Subcutaneous abdominal adipose tissue (tissue), 5 donors: ENCODE measurements at regions not wholly inside any gene's neighbourhood (a gene's known extent, or its start where the extent isn't known, plus 50 kb on each side); places are given as distances from the start of the nearest gene placed in this dataset.
"Not testable (repeated sequence)": the region's sequence is repeated elsewhere in the genome, so short reads cannot be mapped to it uniquely, and the experiment has no call there.

ENCODE experiments used
- H3K27ac ChIP-seq: one replicate; pipeline ENCODE4 v1.7.0; 2013; ENCODE audit warnings: low read depth, mild to moderate bottlenecking, inconsistent platforms, low read length, moderate library complexity
- H3K27me3 ChIP-seq, 5 donors: one replicate each; pipeline ENCODE4 v1.7.0; 2013; ENCODE audit warnings: low read length in 5 of 5, inconsistent platforms in 1 of 5; ENCODE audit not compliant: control insufficient read depth in 5 of 5, insufficient read depth in 4 of 5
- H3K36me3 ChIP-seq, 5 donors: one replicate each; pipeline ENCODE4 v1.7.0; 2013; ENCODE audit warnings: low read length in 5 of 5; ENCODE audit not compliant: control insufficient read depth in 5 of 5, insufficient read depth in 5 of 5
- H3K4me1 ChIP-seq, 5 donors: one replicate each; pipeline ENCODE4 v1.7.0; 2013; ENCODE audit warnings: low read length in 5 of 5, mild to moderate bottlenecking in 3 of 5, moderate library complexity in 1 of 5; ENCODE audit not compliant: control insufficient read depth in 5 of 5, insufficient read depth in 5 of 5
- H3K4me3 ChIP-seq, 5 donors: one replicate each; pipeline ENCODE4 v1.7.0; 2013; ENCODE audit warnings: low read length in 5 of 5, low read depth in 1 of 5
- H3K9ac ChIP-seq, 5 donors: one replicate each; pipeline ENCODE4 v1.7.0; 2013; ENCODE audit warnings: low read length in 5 of 5, mild to moderate bottlenecking in 4 of 5, moderate library complexity in 3 of 5
- H3K9me3 ChIP-seq, 5 donors: one replicate each; pipeline ENCODE4 v1.7.0; 2013; ENCODE audit warnings: low read length in 5 of 5; ENCODE audit not compliant: control insufficient read depth in 5 of 5
- donor health status: healthy.
- donor health status: healthy.
- donor health status: healthy.
- donor health status: healthy.
- donor health status: healthy.

DNA sequence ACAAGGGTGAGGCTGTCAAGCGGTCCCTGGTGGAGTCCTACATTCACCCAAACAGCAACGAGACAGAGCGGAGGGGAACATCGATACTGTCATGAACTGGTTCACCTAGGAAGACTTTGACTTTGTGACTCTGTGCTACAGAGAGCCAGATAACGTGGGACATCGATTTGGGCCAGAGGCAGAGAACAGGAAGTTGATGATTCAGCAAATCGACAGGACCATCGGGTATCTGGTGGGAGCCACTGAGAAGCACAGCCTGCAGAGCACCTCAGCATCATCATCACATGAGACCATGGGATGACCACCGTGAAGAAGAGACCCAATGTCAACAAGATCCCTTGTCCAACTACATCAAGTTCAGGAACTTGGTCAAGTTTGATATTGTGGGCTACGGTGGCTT is 104.1 kb upstream of the DRD5 start:
- not testable (repeated sequence) for H3K4me1 ChIP-seq, H3K27ac ChIP-seq, H3K4me3 ChIP-seq, H3K36me3 ChIP-seq, H3K9ac ChIP-seq, H3K27me3 ChIP-seq, H3K9me3 ChIP-seq

- Histone ChIP-seq H3K4me1 (no peaks in the 10 kb centered on the region), H3K9ac (no peak overlapping the region)
Measured at GRCh38 chr4:9679704-9680478, 101.5 kb upstream of the DRD5 start.

GRCh38 chr4:9683174-9683573 is 98.3 kb upstream of the DRD5 start:
- not testable (repeated sequence) for H3K9me3 ChIP-seq, H3K27ac ChIP-seq

More at GRCh38 chr4:9679704-9680478, 101.5 kb upstream of the DRD5 start:
- Histone ChIP-seq H3K27ac (no peak overlapping the region), H3K9me3 (no peaks in the 10 kb centered on the region), H3K4me3 (no peak overlapping the region), H3K36me3 (no peaks in the 10 kb centered on the region), H3K27me3 (no peaks in the 10 kb centered on the region)

DNA sequence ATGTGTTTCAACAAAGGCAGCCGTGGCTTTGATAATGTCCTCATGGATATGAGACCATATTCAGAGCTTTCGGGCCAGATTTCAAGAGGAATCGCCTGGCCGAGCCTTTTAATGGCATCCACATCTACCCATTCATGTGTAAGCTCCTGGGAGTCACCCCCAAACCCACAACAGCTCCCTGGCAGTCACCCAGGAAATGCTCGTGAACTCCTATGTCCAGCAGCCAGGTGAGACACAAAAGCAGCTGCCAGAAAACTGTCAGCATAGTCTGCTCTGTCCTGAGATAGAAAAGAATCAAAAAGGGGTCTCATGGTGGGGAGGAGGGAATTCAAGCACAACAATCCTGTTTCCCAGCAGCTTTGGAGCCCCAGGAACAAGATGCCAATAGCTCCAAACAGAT is 96.4 kb upstream of the DRD5 start:
- H3K4me1 ChIP-seq, H3K4me3 ChIP-seq, H3K27me3 ChIP-seq, H3K9ac ChIP-seq, H3K27ac ChIP-seq, H3K9me3 ChIP-seq, H3K36me3 ChIP-seq: not testable (repeated sequence)

More at GRCh38 chr4:9683174-9683573, 98.3 kb upstream of the DRD5 start:
- H3K9ac ChIP-seq, H3K4me3 ChIP-seq, H3K4me1 ChIP-seq, H3K36me3 ChIP-seq, H3K27me3 ChIP-seq: not testable (repeated sequence)

- H3K9ac ChIP-seq, result no peak overlapping the region
- H3K27ac ChIP-seq, result no peak overlapping the region
Measured at GRCh38 chr4:9685692-9686091, 95.7 kb upstream of the DRD5 start.

GRCh38 chr4:9690636-9691237 is 90.7 kb upstream of the DRD5 start:
- Histone ChIP-seq H3K4me3 (peak overlapping the region; percentile 69 to 81 (median 76)), H3K9ac (peak overlapping the region in 3 of 5 donors; percentile 82 to 84 (median 82)), H3K4me1 (peaks cover 0 to 10% (median 7%) of the 10 kb centered on the region in 5 donors)
- not testable (repeated sequence) for H3K27ac ChIP-seq, H3K9me3 ChIP-seq, H3K36me3 ChIP-seq, H3K27me3 ChIP-seq

More at GRCh38 chr4:9685692-9686091, 95.7 kb upstream of the DRD5 start:
- no peaks in the 10 kb centered on the region for H3K27me3 ChIP-seq
- H3K36me3 ChIP-seq, result no peaks in the 10 kb centered on the region
- H3K4me1 ChIP-seq, result peaks cover 0 to 2% (median 0%) of the 10 kb centered on the region in 5 donors
- no peak overlapping the region for H3K4me3 ChIP-seq
- no peaks in the 10 kb centered on the region for H3K9me3 ChIP-seq

DNA sequence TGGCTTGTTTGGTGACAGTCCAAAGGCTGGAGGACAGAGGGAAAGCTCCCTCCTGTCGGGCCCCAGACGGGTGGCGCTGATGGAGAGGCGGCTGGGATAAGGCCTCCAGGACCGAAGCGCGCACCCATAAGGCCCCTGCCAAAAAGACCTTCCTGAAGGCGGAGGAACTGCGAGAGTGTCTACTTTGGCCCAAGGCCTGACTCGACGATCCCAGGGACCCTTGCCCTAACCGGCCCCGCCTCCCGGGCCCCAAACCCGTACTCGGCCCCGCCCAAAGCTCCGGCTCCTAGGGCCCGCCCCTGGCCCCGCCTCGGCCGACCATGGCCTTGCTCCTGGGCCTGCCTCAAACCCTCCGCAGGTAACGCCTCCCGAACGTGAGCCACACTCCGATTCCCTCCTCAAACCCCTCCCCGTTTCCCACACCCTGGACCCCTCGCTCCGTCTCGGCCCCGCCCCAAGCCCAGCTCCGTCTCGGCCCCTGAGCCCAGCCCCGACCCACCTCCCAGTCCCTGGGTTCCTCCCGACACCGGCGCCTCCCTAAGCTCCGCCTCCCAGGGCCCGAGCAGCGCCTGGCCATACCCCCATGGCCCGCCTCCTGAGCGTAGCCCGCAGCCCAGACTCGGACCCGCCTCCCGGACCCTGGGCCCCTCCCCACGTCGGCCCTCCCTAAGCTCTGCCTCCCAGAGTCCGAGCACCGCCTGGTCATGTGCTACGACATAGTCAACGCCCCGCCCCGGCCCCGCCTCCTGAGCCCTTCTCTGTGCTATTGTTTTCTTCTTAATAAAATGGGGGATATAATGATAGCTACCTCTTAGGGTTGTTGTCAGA is 90.0 kb upstream of the DRD5 start:
- peak overlapping the region in 4 of 5 donors; percentile 61 to 84 (median 82) for H3K9ac ChIP-seq
- peak overlapping the region; percentile 69 to 81 (median 76) for H3K4me3 ChIP-seq
- peaks cover 0 to 10% (median 7%) of the 10 kb centered on the region in 5 donors for H3K4me1 ChIP-seq
- H3K36me3 ChIP-seq, result no peaks in the 10 kb centered on the region
- no peaks in the 10 kb centered on the region for H3K9me3 ChIP-seq
- H3K27ac ChIP-seq, result peak overlapping the region; percentile 3
- H3K27me3 ChIP-seq, result no peaks in the 10 kb centered on the region

GRCh38 chr4:9692791-9693491 is 88.5 kb upstream of the DRD5 start:
- not testable (repeated sequence) for H3K4me3 ChIP-seq, H3K27ac ChIP-seq, H3K9me3 ChIP-seq, H3K9ac ChIP-seq, H3K27me3 ChIP-seq, H3K36me3 ChIP-seq
- H3K4me1 ChIP-seq, result peaks cover 0 to 10% (median 7%) of the 10 kb centered on the region in 5 donors

DNA sequence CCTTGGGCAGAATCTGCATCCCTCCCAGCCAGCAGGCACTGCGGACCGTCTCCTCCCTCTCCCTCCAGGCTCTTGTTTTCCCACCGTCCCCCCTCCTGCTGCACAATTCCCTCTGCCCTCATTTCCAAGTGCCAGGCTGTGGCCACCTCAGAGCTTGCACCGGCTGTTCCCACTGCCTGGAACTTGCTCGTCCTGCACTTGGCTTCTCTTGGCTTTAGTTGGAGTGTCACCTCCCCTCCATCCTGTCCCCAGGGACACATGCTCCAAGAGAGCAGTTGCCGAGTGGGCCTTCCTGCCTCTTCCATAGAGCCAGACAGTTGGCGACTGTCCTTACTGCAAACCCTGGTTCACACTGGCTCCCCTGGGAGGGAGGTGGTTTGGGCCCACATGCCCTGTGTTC is 87.0 kb upstream of the DRD5 start:
- H3K9ac ChIP-seq, H3K27ac ChIP-seq, H3K9me3 ChIP-seq, H3K4me3 ChIP-seq, H3K27me3 ChIP-seq, H3K36me3 ChIP-seq: not testable (repeated sequence)
- H3K4me1 ChIP-seq, result peaks cover 0 to 10% (median 7%) of the 10 kb centered on the region in 5 donors
